Muscle layer of duodenum (tissue), 2 donors: ENCODE measurements at regions not wholly inside any gene's neighbourhood (a gene's known extent, or its start where the extent isn't known, plus 50 kb on each side); places are given as distances from the start of the nearest gene placed in this dataset.
"Not testable (repeated sequence)": the region's sequence is repeated elsewhere in the genome, so short reads cannot be mapped to it uniquely, and the experiment has no call there.

Experiments
- H3K27ac ChIP-seq: one replicate; pipeline ENCODE4 v1.7.0; 2013; ENCODE audit warnings: mild to moderate bottlenecking, low read length
- H3K27me3 ChIP-seq: one replicate; pipeline ENCODE4 v1.7.0; 2013; ENCODE audit warnings: low read depth, mild to moderate bottlenecking, control low read depth, low read length
- H3K36me3 ChIP-seq, 2 donors: one replicate each; pipeline ENCODE4 v1.7.0; 2013; ENCODE audit warnings: low read length in 2 of 2, control low read depth in 1 of 2, mild to moderate bottlenecking in 1 of 2; ENCODE audit not compliant: insufficient read depth in 2 of 2, control insufficient read depth in 1 of 2
- H3K4me1 ChIP-seq, 2 donors: one replicate each; pipeline ENCODE4 v1.7.0; 2013; ENCODE audit warnings: low read length in 2 of 2, mild to moderate bottlenecking in 2 of 2, control low read depth in 1 of 2, moderate library complexity in 1 of 2; ENCODE audit not compliant: insufficient read depth in 2 of 2, control insufficient read depth in 1 of 2
- H3K4me3 ChIP-seq, 2 donors: one replicate each; pipeline ENCODE4 v1.7.0; 2013; ENCODE audit warnings: low read length in 2 of 2, low read depth in 1 of 2, mild to moderate bottlenecking in 1 of 2
- H3K9me3 ChIP-seq, 2 donors: one replicate each; pipeline ENCODE4 v1.7.0; 2013; ENCODE audit warnings: low read length in 2 of 2, control low read depth in 1 of 2, mild to moderate bottlenecking in 1 of 2; ENCODE audit not compliant: control insufficient read depth in 1 of 2
- donor health status: healthy.

- H3K4me1 ChIP-seq, H3K36me3 ChIP-seq, H3K27ac ChIP-seq, H3K4me3 ChIP-seq, H3K27me3 ChIP-seq, H3K9me3 ChIP-seq: not testable (repeated sequence)
Observed at GRCh38 chr16:26990384-26991120, 76.2 kb upstream of the C16orf82 start.

GRCh38 chr16:26992666-26993349, 73.9 kb upstream of the C16orf82 start:
- no peaks in the 10 kb centered on the region for H3K36me3 ChIP-seq
- no peak overlapping the region for H3K27ac ChIP-seq
- H3K4me1 ChIP-seq, result no peaks in the 10 kb centered on the region
- H3K9me3 ChIP-seq, result peaks cover 0 to 10% of the 10 kb centered on the region in 2 donors
- H3K4me3 ChIP-seq, result no peak overlapping the region
- no peaks in the 10 kb centered on the region for H3K27me3 ChIP-seq

GRCh38 chr16:26993511-26993910, 73.2 kb upstream of the C16orf82 start:
- Histone ChIP-seq H3K36me3 (no peaks in the 10 kb centered on the region), H3K4me3 (no peak overlapping the region), H3K4me1 (no peaks in the 10 kb centered on the region), H3K27me3 (no peaks in the 10 kb centered on the region), H3K27ac (no peak overlapping the region), H3K9me3 (peaks cover 0 to 10% of the 10 kb centered on the region in 2 donors)

- H3K9me3 ChIP-seq, result peaks cover 0 to 10% of the 10 kb centered on the region in 2 donors
- H3K36me3 ChIP-seq, result no peaks in the 10 kb centered on the region
- no peaks in the 10 kb centered on the region for H3K27me3 ChIP-seq
- no peak overlapping the region for H3K27ac ChIP-seq
- no peak overlapping the region for H3K4me3 ChIP-seq
- H3K4me1 ChIP-seq, result no peaks in the 10 kb centered on the region
Observed at GRCh38 chr16:26993963-26994362, 72.8 kb upstream of the C16orf82 start.

- no peak overlapping the region for H3K4me3 ChIP-seq
- H3K27ac ChIP-seq, result no peak overlapping the region
- H3K4me1 ChIP-seq, result no peaks in the 10 kb centered on the region
- no peaks in the 10 kb centered on the region for H3K27me3 ChIP-seq
- H3K9me3 ChIP-seq, result peaks cover 0 to 10% of the 10 kb centered on the region in 2 donors
- no peaks in the 10 kb centered on the region for H3K36me3 ChIP-seq
Observed at GRCh38 chr16:26995522-26995921, 71.2 kb upstream of the C16orf82 start.

- H3K27ac ChIP-seq, result no peak overlapping the region
- no peaks in the 10 kb centered on the region for H3K36me3 ChIP-seq
- no peaks in the 10 kb centered on the region for H3K9me3 ChIP-seq
- no peaks in the 10 kb centered on the region for H3K27me3 ChIP-seq
- no peaks in the 10 kb centered on the region for H3K4me1 ChIP-seq
- H3K4me3 ChIP-seq, result no peak overlapping the region
Observed at GRCh38 chr16:27005386-27005785, 61.3 kb upstream of the C16orf82 start.
